ENCODE measurements at regions not wholly inside any gene's neighbourhood (a gene's known extent, or its start where the extent isn't known, plus 50 kb on each side); places are given as distances from the start of the nearest gene placed in this dataset.

DNA sequence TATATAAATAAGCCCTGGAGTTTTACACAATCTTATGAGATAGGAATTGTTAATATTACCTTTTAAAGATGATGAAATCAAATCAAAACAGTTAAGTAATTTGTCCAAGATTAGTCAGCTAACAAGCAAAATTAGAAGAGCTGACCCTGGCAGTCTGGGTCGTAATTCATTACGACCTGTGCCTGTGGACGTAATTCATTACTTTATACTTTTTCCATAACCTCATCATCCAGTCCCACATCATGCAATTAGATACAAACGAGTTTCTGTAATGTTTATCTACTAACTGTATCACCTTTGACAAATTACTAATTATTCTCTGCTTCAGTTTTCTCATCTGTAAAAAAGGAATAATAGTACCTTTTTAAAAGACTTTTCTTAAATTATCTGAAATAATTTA is 665.9 kb downstream of the ZBBX start:
- H3K4me3 ChIP-seq: no peak overlapping the region
- TF ChIP-seq, protein P1, sequence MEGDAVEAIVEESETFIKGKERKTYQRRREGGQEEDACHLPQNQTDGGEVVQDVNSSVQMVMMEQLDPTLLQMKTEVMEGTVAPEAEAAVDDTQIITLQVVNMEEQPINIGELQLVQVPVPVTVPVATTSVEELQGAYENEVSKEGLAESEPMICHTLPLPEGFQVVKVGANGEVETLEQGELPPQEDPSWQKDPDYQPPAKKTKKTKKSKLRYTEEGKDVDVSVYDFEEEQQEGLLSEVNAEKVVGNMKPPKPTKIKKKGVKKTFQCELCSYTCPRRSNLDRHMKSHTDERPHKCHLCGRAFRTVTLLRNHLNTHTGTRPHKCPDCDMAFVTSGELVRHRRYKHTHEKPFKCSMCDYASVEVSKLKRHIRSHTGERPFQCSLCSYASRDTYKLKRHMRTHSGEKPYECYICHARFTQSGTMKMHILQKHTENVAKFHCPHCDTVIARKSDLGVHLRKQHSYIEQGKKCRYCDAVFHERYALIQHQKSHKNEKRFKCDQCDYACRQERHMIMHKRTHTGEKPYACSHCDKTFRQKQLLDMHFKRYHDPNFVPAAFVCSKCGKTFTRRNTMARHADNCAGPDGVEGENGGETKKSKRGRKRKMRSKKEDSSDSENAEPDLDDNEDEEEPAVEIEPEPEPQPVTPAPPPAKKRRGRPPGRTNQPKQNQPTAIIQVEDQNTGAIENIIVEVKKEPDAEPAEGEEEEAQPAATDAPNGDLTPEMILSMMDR (IDR thresholded peaks at IDR 0.05): no peak
- no peak overlapping the region for H3K9ac ChIP-seq (ENCODE audit: low read depth in 2 of 2, low read length in 2 of 2)
- DNase-seq: no peak
- no peaks in the 10 kb centered on the region for H3K36me3 ChIP-seq
- no peaks in the 10 kb centered on the region for H3K4me1 ChIP-seq
- H3K9me3 ChIP-seq: no peaks in the 10 kb centered on the region
- no peak overlapping the region for H3K27ac ChIP-seq
- intact Hi-C loops (cut with DNase I): no loop called here
- H3K27me3 ChIP-seq: no peaks in the 10 kb centered on the region

DNA sequence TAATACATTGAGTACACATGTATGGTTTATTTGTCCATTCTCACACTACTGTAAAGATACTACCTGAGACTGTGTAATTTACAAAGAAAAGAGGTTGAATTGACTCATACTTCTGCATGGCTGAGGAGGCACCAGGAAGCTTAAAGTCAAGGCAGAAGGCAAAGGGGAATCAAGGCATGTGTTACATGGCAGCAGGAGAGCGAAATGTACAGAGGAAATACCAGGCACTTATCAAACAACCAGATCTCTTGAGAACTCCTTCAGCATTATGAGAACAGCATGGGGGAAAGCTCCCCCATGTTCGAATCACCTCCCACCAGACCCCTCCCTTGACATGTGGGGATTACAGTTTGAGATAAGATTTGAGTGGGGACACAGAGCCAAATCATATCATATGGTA is 666.3 kb downstream of the ZBBX start:
- Histone ChIP-seq H3K27ac (no peak overlapping the region), H3K4me1 (no peaks in the 10 kb centered on the region)
- intact Hi-C loops (cut with DNase I): no loop called here

DNA sequence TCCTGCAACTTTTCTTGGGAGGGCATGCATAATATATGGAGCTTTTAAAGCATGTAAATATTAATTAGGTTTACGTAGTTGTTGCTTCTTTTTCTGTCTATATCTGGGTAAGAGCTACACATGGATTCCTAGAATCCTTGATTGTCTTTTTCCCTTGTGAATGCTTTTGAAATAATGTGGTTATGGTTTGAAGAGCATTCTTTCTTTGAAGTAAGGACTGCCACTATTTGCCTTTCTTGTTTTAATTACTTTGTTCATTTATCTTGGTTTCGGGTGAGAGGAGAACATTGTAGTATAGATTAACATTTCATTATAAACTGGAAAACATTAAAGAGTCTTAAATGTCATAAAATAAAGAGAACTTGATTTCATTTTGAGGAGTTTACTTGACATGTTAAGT is 674.0 kb downstream of the ZBBX start:
- Histone ChIP-seq H3K27ac (no peak overlapping the region), H3K4me3 (no peak overlapping the region), H3K9me3 (no peaks in the 10 kb centered on the region), H3K27me3 (no peaks in the 10 kb centered on the region), H3K36me3 (no peaks in the 10 kb centered on the region), H3K9ac (ENCODE audit: low read depth in 2 of 2, low read length in 2 of 2) (no peak overlapping the region), H3K4me1 (no peaks in the 10 kb centered on the region)
- DNase-seq: no peak
- intact Hi-C loops (cut with DNase I): no loop called here
- TF ChIP-seq, protein P1 (IDR thresholded peaks at IDR 0.05): no peak

More for the DNA sequence above, 666.3 kb downstream of the ZBBX start:
- Histone ChIP-seq H3K4me3 (no peak overlapping the region), H3K27me3 (no peaks in the 10 kb centered on the region), H3K9ac (ENCODE audit: low read depth in 2 of 2, low read length in 2 of 2) (no peak overlapping the region), H3K36me3 (no peaks in the 10 kb centered on the region), H3K9me3 (no peaks in the 10 kb centered on the region)
- DNase-seq: no peak
- TF ChIP-seq, protein P1 (IDR thresholded peaks at IDR 0.05): no peak

DNA sequence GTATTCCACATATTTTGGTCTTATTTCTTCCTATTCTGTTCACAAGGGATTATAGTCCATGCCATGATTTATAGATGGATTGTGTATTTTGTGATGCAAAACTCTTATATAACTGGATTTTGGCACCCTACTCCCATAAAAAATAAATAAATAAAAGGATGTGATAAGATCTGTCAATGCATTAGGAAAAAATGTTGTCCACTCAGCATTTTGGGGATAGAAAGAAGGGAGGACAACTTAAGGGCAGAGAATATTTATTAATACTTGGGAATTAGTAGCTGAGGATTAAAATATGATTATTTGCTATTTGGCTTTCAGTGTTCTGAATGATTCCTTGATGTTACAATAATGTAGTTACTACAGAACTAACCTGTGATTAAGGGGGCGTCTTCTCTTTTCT is 682.6 kb downstream of the ZBBX start:
- H3K27me3 ChIP-seq: no peaks in the 10 kb centered on the region
- no peak overlapping the region for H3K9ac ChIP-seq (ENCODE audit: low read depth in 2 of 2, low read length in 2 of 2)
- DNase-seq: no peak
- no peak overlapping the region for H3K27ac ChIP-seq
- intact Hi-C loops (cut with DNase I): no loop called here
- no peaks in the 10 kb centered on the region for H3K9me3 ChIP-seq
- no peaks in the 10 kb centered on the region for H3K4me1 ChIP-seq
- H3K36me3 ChIP-seq: no peaks in the 10 kb centered on the region
- TF ChIP-seq, protein P1 (IDR thresholded peaks at IDR 0.05): no peak
- no peak overlapping the region for H3K4me3 ChIP-seq

DNA sequence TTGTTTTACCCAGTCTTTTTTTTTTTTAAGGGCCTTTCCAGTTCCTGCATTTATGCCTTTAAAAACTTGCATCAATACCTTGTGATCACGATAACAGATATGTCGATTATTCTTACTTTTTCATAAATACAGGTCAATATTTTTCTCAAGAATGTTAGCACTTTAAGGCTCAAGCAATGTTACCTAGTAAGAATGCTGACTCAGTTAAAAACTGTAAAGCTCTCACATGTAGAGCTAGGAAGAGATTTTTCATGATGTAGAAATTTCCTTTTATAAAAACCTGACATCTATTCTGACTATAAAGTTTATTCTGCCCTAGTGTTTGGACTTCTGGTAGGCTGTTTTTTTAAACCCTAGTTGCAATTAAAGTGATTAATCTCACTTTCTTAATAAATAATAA is 684.0 kb downstream of the ZBBX start:
- Histone ChIP-seq H3K4me1 (no peaks in the 10 kb centered on the region), H3K27me3 (no peaks in the 10 kb centered on the region), H3K27ac (no peak overlapping the region), H3K4me3 (no peak overlapping the region), H3K9ac (ENCODE audit: low read depth in 2 of 2, low read length in 2 of 2) (no peak overlapping the region), H3K36me3 (no peaks in the 10 kb centered on the region), H3K9me3 (no peaks in the 10 kb centered on the region)
- DNase-seq: no peak
- intact Hi-C loops (cut with DNase I): no loop called here
- TF ChIP-seq, protein P1 (IDR thresholded peaks at IDR 0.05): no peak

DNA sequence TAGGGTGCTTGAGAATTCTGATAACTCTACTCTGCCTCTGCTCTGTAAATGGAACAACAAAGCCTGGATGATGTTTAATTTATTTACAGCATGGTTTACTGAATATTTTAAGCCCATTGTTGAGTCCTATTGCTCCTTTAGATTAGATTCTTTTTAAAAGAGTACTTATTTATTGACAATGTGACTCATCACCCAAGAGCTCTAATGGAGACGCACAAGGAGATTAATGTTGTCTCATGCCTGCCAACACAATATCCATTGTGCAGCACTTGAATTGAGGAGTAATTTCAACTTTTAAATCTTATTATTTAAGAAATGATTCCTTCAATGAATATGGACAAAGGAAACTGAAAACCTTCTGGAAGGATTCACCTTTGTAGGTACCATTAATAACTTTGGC is 691.4 kb downstream of the ZBBX start:
- Histone ChIP-seq H3K4me1 (no peaks in the 10 kb centered on the region), H3K27me3 (no peaks in the 10 kb centered on the region), H3K27ac (no peak overlapping the region), H3K9ac (ENCODE audit: low read depth in 2 of 2, low read length in 2 of 2) (no peak overlapping the region), H3K9me3 (no peaks in the 10 kb centered on the region), H3K36me3 (no peaks in the 10 kb centered on the region), H3K4me3 (no peak overlapping the region)
- TF ChIP-seq, protein P1 (IDR thresholded peaks at IDR 0.05): no peak
- no peak for DNase-seq
- intact Hi-C loops (cut with DNase I): no loop called here
